GM23338 (cell line): ENCODE measurements at regions not wholly inside any gene's neighbourhood (a gene's known extent, or its start where the extent isn't known, plus 50 kb on each side); places are given as distances from the start of the nearest gene placed in this dataset.

Experiments
- ATAC-seq: fragments of 200-7000 bp; cut with Tn5 transposase; 3 replicates; pipeline ENCODE4 v1.9.1; 2020
- DNase-seq: peaks from one replicate; pipeline ENCODE4 v3.0.0-alpha.2; 2015; ENCODE audit warnings: low spot score
- H2AFZ ChIP-seq: fragments of 200-600 bp; sonication (generic); 2 replicates; pipeline ENCODE4 v1.8.0; 2016; ENCODE audit warnings: antibody characterized with exemption, mild to moderate bottlenecking, moderate library complexity
- H3F3A ChIP-seq: fragments of 200-600 bp; sonication (generic); replicated peaks from 2 replicates; pipeline ENCODE4 v1.8.0; 2017; ENCODE audit warnings: antibody characterized with exemption, mixed run types, low read depth
- H3K27ac ChIP-seq: fragments of 200-600 bp; sonication (generic); 2 replicates; pipeline ENCODE4 v1.6.1; 2016; ENCODE audit warnings: low read depth
- H3K27me3 ChIP-seq: fragments of 200-600 bp; sonication (generic); 2 replicates; pipeline ENCODE4 v1.8.0; 2016; ENCODE audit warnings: mild to moderate bottlenecking, mixed run types, moderate library complexity; ENCODE audit not compliant: insufficient read depth
- H3K36me3 ChIP-seq: fragments of 200-600 bp; sonication (generic); 2 replicates; pipeline ENCODE4 v1.8.0; 2016; ENCODE audit warnings: mild to moderate bottlenecking; ENCODE audit not compliant: insufficient read depth
- H3K4me1 ChIP-seq: fragments of 200-600 bp; sonication (generic); 2 replicates; pipeline ENCODE4 v1.8.0; 2016; ENCODE audit warnings: mild to moderate bottlenecking, moderate library complexity; ENCODE audit not compliant: insufficient read depth
- H3K4me2 ChIP-seq: fragments of 200-600 bp; sonication (generic); 2 replicates; pipeline ENCODE4 v1.7.1; 2017; ENCODE audit warnings: mixed run types
- H3K4me3 ChIP-seq: fragments of 200-600 bp; sonication (generic); 2 replicates; pipeline ENCODE4 v1.6.1; 2016; ENCODE audit warnings: mixed run types
- H3K79me2 ChIP-seq: fragments of 200-600 bp; sonication (generic); replicated peaks from 2 replicates; pipeline ENCODE4 v1.8.0; 2017; ENCODE audit warnings: mild to moderate bottlenecking; ENCODE audit not compliant: insufficient read depth
- H3K9me2 ChIP-seq: fragments of 200-600 bp; sonication (generic); 2 replicates; pipeline ENCODE4 v1.8.0; 2017; ENCODE audit not compliant: insufficient read depth
- H4K20me1 ChIP-seq: fragments of 200-600 bp; sonication (generic); replicated peaks from 2 replicates; pipeline ENCODE4 v1.8.0; 2017; ENCODE audit warnings: mild to moderate bottlenecking; ENCODE audit not compliant: insufficient read depth
- H3K27ac Mint-ChIP-seq: 2 replicates; pipeline ENCODE4 v1.8.0; 2020; ENCODE audit warnings: inconsistent platforms, mild to moderate bottlenecking, moderate library complexity, mixed read lengths
- H3K27me3 Mint-ChIP-seq: 3 replicates; pipeline ENCODE4 v1.8.0; 2022; ENCODE audit warnings: low read depth, mild to moderate bottlenecking, moderate library complexity, mixed read lengths, inconsistent platforms; ENCODE audit not compliant: insufficient read depth, poor library complexity
- H3K36me3 Mint-ChIP-seq: 3 replicates; pipeline ENCODE4 v1.8.0; 2021; ENCODE audit warnings: low read depth, mild to moderate bottlenecking, inconsistent platforms, moderate library complexity, mixed read lengths
- H3K4me1 Mint-ChIP-seq: 3 replicates; pipeline ENCODE4 v1.8.0; 2020; ENCODE audit warnings: mild to moderate bottlenecking, inconsistent platforms, mixed read lengths
- H3K4me3 Mint-ChIP-seq: 3 replicates; pipeline ENCODE4 v1.8.0; 2021; ENCODE audit warnings: moderate library complexity, mild to moderate bottlenecking, inconsistent platforms, mixed read lengths
- H3K9me3 Mint-ChIP-seq: 3 replicates; pipeline ENCODE4 v1.8.0; 2020; ENCODE audit warnings: moderate library complexity, mild to moderate bottlenecking, inconsistent platforms, mixed read lengths
- CREB1 ChIP-seq: fragments of 250-450 bp; sonication (Bioruptor Pico); IDR thresholded peaks from 2 replicates; pipeline ENCODE4 v1.5.0; 2020; ENCODE audit warnings: low read depth, mild to moderate bottlenecking, moderate library complexity
- EZH2 ChIP-seq: fragments of 200-600 bp; sonication (generic); IDR thresholded peaks from one replicate; pipeline ENCODE4 v1.8.0; 2017; ENCODE audit warnings: antibody characterized with exemption, mild to moderate bottlenecking, low read depth; ENCODE audit not compliant: unreplicated experiment
- EZH2phosphoT487 ChIP-seq: fragments of 200-600 bp; sonication (generic); IDR thresholded peaks from one replicate; pipeline ENCODE4 v1.8.1; 2018; ENCODE audit warnings: antibody characterized with exemption; ENCODE audit not compliant: unreplicated experiment
- POLR2AphosphoS5 ChIP-seq: IDR thresholded peaks from 2 replicates; pipeline ENCODE4 v1.6.1; 2016; ENCODE audit warnings: antibody characterized with exemption, low read depth
- STAT1 ChIP-seq: IDR thresholded peaks from one replicate; pipeline ENCODE4 v1.6.1; 2016; ENCODE audit warnings: antibody characterized with exemption; ENCODE audit not compliant: unreplicated experiment
- TF ChIP-seq, protein P1 (sequence below), 2 experiments: fragments of 200-600 bp in 1 of 2; sonication (generic) in 1 of 2; conservative IDR thresholded peaks; 2 replicates each; pipeline versions ENCODE4 v1.5.1 to v1.6.1; 2016 to 2017; ENCODE audit warnings: antibody characterized with exemption in 2 of 2, low read depth in 2 of 2, mild to moderate bottlenecking in 2 of 2, moderate library complexity in 1 of 2
- TF ChIP-seq, protein P2 (sequence below): fragments of 250-450 bp; sonication (Bioruptor Pico); IDR thresholded peaks from 2 replicates; pipeline ENCODE4 v1.5.0; 2020; ENCODE audit warnings: mild to moderate bottlenecking, moderate library complexity

DNA sequence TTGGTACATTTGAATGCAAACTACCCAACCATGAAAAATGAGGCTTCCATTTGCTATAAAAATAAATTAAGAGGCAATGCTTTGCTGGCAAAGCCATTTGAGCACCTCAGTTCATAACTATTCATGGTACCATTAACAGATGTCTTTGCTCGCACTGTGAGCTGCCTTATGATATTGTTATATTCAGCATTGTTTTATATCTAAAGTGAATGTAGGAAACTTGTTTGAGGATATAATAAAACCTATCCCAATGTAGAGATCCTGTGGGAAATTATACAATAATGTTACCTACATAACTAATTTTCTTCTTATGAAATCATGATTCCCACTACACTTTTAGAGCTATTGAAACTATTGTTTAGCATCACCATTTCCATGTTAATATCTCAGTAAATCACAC, 125.2 kb upstream of the TRAM1L1 start:
- H3K79me2 ChIP-seq = no peaks in the 10 kb centered on the region
- no peak for ATAC-seq
- no peaks in the 10 kb centered on the region for H3K4me1 Mint-ChIP-seq

More for the DNA sequence above, 125.2 kb upstream of the TRAM1L1 start:
- no peak overlapping the region for H3K4me3 ChIP-seq
- H2AFZ ChIP-seq = no peak overlapping the region
- no peak overlapping the region for H3K27ac ChIP-seq
- H3K36me3 ChIP-seq = no peaks in the 10 kb centered on the region
- H3K27me3 ChIP-seq = no peaks in the 10 kb centered on the region
- H3K9me2 ChIP-seq = no peaks in the 10 kb centered on the region
- no peak overlapping the region for H3K4me2 ChIP-seq
- Mint-ChIP-seq H3K36me3 (no peaks in the 10 kb centered on the region), H3K4me3 (no peak overlapping the region), H3K9me3 (no peaks in the 10 kb centered on the region), H3K27ac (no peak overlapping the region), H3K27me3 (no peaks in the 10 kb centered on the region)
- H3K4me1 ChIP-seq = no peaks in the 10 kb centered on the region
- no peaks in the 10 kb centered on the region for H3F3A ChIP-seq
- H4K20me1 ChIP-seq = no peaks in the 10 kb centered on the region
- DNase-seq = no peak
- TF ChIP-seq CREB1 (CRISPR knock-in tag) = no peak
- TF ChIP-seq EZH2phosphoT487 = no peak
- TF ChIP-seq, protein P1, sequence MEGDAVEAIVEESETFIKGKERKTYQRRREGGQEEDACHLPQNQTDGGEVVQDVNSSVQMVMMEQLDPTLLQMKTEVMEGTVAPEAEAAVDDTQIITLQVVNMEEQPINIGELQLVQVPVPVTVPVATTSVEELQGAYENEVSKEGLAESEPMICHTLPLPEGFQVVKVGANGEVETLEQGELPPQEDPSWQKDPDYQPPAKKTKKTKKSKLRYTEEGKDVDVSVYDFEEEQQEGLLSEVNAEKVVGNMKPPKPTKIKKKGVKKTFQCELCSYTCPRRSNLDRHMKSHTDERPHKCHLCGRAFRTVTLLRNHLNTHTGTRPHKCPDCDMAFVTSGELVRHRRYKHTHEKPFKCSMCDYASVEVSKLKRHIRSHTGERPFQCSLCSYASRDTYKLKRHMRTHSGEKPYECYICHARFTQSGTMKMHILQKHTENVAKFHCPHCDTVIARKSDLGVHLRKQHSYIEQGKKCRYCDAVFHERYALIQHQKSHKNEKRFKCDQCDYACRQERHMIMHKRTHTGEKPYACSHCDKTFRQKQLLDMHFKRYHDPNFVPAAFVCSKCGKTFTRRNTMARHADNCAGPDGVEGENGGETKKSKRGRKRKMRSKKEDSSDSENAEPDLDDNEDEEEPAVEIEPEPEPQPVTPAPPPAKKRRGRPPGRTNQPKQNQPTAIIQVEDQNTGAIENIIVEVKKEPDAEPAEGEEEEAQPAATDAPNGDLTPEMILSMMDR (conservative IDR thresholded peaks at IDR 0.05; ENCODE audit: low read depth in 2 of 2) = no peak
- TF ChIP-seq STAT1 = no peak
- TF ChIP-seq, protein P2, sequence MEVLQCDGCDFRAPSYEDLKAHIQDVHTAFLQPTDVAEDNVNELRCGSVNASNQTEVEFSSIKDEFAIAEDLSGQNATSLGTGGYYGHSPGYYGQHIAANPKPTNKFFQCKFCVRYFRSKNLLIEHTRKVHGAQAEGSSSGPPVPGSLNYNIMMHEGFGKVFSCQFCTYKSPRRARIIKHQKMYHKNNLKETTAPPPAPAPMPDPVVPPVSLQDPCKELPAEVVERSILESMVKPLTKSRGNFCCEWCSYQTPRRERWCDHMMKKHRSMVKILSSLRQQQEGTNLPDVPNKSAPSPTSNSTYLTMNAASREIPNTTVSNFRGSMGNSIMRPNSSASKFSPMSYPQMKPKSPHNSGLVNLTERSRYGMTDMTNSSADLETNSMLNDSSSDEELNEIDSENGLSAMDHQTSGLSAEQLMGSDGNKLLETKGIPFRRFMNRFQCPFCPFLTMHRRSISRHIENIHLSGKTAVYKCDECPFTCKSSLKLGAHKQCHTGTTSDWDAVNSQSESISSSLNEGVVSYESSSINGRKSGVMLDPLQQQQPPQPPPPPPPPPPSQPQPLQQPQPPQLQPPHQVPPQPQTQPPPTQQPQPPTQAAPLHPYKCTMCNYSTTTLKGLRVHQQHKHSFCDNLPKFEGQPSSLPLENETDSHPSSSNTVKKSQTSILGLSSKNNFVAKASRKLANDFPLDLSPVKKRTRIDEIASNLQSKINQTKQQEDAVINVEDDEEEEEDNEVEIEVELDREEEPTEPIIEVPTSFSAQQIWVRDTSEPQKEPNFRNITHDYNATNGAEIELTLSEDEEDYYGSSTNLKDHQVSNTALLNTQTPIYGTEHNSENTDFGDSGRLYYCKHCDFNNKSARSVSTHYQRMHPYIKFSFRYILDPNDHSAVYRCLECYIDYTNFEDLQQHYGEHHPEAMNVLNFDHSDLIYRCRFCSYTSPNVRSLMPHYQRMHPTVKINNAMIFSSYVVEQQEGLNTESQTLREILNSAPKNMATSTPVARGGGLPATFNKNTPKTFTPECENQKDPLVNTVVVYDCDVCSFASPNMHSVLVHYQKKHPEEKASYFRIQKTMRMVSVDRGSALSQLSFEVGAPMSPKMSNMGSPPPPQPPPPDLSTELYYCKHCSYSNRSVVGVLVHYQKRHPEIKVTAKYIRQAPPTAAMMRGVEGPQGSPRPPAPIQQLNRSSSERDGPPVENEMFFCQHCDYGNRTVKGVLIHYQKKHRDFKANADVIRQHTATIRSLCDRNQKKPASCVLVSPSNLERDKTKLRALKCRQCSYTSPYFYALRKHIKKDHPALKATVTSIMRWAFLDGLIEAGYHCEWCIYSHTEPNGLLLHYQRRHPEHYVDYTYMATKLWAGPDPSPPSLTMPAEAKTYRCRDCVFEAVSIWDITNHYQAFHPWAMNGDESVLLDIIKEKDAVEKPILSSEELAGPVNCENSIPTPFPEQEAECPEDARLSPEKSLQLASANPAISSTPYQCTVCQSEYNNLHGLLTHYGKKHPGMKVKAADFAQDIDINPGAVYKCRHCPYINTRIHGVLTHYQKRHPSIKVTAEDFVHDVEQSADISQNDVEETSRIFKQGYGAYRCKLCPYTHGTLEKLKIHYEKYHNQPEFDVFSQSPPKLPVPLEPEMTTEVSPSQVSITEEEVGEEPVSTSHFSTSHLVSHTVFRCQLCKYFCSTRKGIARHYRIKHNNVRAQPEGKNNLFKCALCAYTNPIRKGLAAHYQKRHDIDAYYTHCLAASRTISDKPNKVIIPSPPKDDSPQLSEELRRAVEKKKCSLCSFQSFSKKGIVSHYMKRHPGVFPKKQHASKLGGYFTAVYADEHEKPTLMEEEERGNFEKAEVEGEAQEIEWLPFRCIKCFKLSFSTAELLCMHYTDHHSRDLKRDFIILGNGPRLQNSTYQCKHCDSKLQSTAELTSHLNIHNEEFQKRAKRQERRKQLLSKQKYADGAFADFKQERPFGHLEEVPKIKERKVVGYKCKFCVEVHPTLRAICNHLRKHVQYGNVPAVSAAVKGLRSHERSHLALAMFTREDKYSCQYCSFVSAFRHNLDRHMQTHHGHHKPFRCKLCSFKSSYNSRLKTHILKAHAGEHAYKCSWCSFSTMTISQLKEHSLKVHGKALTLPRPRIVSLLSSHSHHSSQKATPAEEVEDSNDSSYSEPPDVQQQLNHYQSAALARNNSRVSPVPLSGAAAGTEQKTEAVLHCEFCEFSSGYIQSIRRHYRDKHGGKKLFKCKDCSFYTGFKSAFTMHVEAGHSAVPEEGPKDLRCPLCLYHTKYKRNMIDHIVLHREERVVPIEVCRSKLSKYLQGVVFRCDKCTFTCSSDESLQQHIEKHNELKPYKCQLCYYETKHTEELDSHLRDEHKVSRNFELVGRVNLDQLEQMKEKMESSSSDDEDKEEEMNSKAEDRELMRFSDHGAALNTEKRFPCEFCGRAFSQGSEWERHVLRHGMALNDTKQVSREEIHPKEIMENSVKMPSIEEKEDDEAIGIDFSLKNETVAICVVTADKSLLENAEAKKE (CRISPR knock-in tag) = no peak
- no peak for TF ChIP-seq EZH2
- no peak for TF ChIP-seq POLR2AphosphoS5
